Breast epithelium (tissue), 3 donors: ENCODE measurements at regions not wholly inside any gene's neighbourhood (a gene's known extent, or its start where the extent isn't known, plus 50 kb on each side); places are given as distances from the start of the nearest gene placed in this dataset.

Source experiments
- POLR2A ChIP-seq: fragments of 450-650 bp; IDR thresholded peaks from one replicate; pipeline ENCODE4 v1.6.1; 2016; ENCODE audit warnings: antibody characterized with exemption, mild to moderate bottlenecking, moderate library complexity
- POLR2AphosphoS5 ChIP-seq, 3 donors: sonication (generic); formaldehyde crosslinking; IDR thresholded peaks; one replicate each; pipeline ENCODE4 v1.6.1; 2017; ENCODE audit warnings: antibody characterized with exemption in 3 of 3
- TF ChIP-seq, protein P1 (sequence below), 3 donors: fragments of 450-650 bp; IDR thresholded peaks; one replicate each; pipeline ENCODE4 v1.5.1; 2016 to 2017; ENCODE audit warnings: antibody characterized with exemption in 3 of 3, mild to moderate bottlenecking in 3 of 3, moderate library complexity in 3 of 3

GRCh38 chr6:170186006-170186935, 104.6 kb downstream of the DLL1 start:
- TF ChIP-seq, protein P1, sequence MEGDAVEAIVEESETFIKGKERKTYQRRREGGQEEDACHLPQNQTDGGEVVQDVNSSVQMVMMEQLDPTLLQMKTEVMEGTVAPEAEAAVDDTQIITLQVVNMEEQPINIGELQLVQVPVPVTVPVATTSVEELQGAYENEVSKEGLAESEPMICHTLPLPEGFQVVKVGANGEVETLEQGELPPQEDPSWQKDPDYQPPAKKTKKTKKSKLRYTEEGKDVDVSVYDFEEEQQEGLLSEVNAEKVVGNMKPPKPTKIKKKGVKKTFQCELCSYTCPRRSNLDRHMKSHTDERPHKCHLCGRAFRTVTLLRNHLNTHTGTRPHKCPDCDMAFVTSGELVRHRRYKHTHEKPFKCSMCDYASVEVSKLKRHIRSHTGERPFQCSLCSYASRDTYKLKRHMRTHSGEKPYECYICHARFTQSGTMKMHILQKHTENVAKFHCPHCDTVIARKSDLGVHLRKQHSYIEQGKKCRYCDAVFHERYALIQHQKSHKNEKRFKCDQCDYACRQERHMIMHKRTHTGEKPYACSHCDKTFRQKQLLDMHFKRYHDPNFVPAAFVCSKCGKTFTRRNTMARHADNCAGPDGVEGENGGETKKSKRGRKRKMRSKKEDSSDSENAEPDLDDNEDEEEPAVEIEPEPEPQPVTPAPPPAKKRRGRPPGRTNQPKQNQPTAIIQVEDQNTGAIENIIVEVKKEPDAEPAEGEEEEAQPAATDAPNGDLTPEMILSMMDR (IDR thresholded peaks at IDR 0.05) = no peak
- TF ChIP-seq POLR2AphosphoS5 (IDR thresholded peaks at IDR 0.05) = no peak
- TF ChIP-seq POLR2A = no peak
